ENCODE measurements at regions not wholly inside any gene's neighbourhood (a gene's known extent, or its start where the extent isn't known, plus 50 kb on each side); places are given as distances from the start of the nearest gene placed in this dataset.

DNA sequence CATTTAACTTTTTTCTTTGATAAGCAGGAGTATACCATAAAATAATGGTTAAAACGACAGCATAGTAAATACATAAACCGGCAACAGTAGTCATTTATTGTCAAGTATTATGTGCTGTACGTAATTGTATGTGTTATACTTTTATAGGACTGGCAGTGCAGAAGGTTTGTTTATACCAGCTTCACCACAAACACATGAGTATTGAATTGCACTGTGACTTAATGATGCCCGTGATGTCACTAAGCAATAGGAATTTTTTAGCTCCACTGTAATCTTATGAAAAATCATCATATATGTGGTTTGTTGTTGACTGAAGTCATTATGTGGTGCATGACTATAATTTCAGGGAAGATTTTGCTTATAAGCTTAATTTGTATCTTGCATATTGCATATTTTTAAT, 424.6 kb downstream of the PABPC4L start:
- H3K4me1 ChIP-seq (ENCODE audit: insufficient read depth, low read length): no peaks in the 10 kb centered on the region
- ATAC-seq (ENCODE audit: poor library complexity): no peak
- H3K27ac Mint-ChIP-seq: no peak overlapping the region
- peaks cover 10% of the 10 kb centered on the region for H3K9me3 Mint-ChIP-seq
- no peaks in the 10 kb centered on the region for H3K9me3 ChIP-seq (ENCODE audit: control insufficient read depth in 1 of 2, insufficient read depth in 1 of 2, low read length in 2 of 2)
- TF ChIP-seq, protein P1, sequence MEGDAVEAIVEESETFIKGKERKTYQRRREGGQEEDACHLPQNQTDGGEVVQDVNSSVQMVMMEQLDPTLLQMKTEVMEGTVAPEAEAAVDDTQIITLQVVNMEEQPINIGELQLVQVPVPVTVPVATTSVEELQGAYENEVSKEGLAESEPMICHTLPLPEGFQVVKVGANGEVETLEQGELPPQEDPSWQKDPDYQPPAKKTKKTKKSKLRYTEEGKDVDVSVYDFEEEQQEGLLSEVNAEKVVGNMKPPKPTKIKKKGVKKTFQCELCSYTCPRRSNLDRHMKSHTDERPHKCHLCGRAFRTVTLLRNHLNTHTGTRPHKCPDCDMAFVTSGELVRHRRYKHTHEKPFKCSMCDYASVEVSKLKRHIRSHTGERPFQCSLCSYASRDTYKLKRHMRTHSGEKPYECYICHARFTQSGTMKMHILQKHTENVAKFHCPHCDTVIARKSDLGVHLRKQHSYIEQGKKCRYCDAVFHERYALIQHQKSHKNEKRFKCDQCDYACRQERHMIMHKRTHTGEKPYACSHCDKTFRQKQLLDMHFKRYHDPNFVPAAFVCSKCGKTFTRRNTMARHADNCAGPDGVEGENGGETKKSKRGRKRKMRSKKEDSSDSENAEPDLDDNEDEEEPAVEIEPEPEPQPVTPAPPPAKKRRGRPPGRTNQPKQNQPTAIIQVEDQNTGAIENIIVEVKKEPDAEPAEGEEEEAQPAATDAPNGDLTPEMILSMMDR (IDR thresholded peaks at IDR 0.05): no peak
- H3K36me3 ChIP-seq (ENCODE audit: insufficient read depth, low read length): no peaks in the 10 kb centered on the region
- H3K36me3 Mint-ChIP-seq (ENCODE audit: low read depth): no peaks in the 10 kb centered on the region
- H3K4me3 ChIP-seq (ENCODE audit: low read length): no peak overlapping the region
- H3K27me3 ChIP-seq (ENCODE audit: control insufficient read depth in 1 of 2, insufficient read depth in 2 of 2, low read length in 2 of 2): no peaks in the 10 kb centered on the region
- no peak for DNase-seq
- no peak overlapping the region for H3K27ac ChIP-seq (ENCODE audit: low read depth in 1 of 2, low read length in 2 of 2)
- no peaks in the 10 kb centered on the region for H3K4me1 Mint-ChIP-seq (ENCODE audit: low read depth)
- ChIA-PET POLR2A (no interaction called here), CTCF (interaction anchor here (0.6 kb wide), 1 partner anchor 23 kb away, joined by 3 read pairs; no protein-coding TSS in a partner anchor)
- intact Hi-C loops (cut with DNase I, micrococcal nuclease): no loop called here
- H3K27me3 Mint-ChIP-seq: no peaks in the 10 kb centered on the region
- H3K4me3 Mint-ChIP-seq: no peak overlapping the region

DNA sequence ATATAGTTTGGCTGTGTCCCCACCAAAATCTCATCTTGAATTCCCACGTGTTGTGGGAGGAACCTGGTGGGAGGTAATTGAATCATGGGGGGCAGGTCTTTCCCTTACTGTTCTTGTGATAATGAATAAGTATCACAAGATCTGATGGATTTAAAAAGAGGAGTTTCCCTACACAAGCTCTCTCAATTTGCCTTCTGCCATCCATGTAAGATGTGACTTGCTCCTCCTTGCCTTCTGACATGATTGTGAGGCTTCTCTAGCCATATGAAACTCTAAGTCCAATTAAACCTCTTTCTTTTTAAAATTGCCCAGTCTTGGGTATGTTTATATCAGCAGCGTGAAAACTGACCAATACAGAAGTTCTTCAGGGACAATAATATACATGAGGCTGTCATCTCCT, 425.1 kb downstream of the PABPC4L start:
- intact Hi-C loops (cut with DNase I, micrococcal nuclease): no loop called here

DNA sequence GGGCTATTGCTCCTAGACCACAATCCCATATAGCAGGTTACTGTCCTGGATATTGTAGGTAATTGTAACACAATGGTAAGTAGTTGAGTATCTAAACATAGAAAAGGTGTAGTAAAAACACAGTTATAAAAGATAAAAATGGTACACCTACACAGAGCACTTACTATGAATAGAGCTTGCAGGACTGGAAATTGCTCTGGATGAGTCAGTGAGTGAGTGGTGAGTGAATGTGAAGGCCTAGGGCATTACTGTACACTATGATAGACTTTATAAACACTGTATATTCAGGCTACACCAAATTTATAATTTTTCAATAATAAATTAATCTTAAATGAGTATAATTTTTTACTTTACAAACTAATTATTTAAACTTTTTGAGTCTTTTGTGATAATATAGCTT, 425.7 kb downstream of the PABPC4L start:
- H3K4me3 Mint-ChIP-seq: no peak overlapping the region
- peaks cover 0 to 4% of the 10 kb centered on the region in 2 experiments for H3K9me3 ChIP-seq (ENCODE audit: control insufficient read depth in 1 of 2, insufficient read depth in 1 of 2, low read length in 2 of 2)
- ATAC-seq (ENCODE audit: poor library complexity) (no peak), DNase-seq (no peak)
- H3K36me3 Mint-ChIP-seq (ENCODE audit: low read depth): no peaks in the 10 kb centered on the region
- no peaks in the 10 kb centered on the region for H3K27me3 ChIP-seq (ENCODE audit: control insufficient read depth in 1 of 2, insufficient read depth in 2 of 2, low read length in 2 of 2)
- no peak overlapping the region for H3K4me3 ChIP-seq (ENCODE audit: low read length)
- ChIA-PET CTCF (no interaction called here), POLR2A (no interaction called here)
- no peaks in the 10 kb centered on the region for H3K4me1 ChIP-seq (ENCODE audit: insufficient read depth, low read length)
- TF ChIP-seq, protein P1 (IDR thresholded peaks at IDR 0.05): no peak
- no peak overlapping the region for H3K27ac ChIP-seq (ENCODE audit: low read depth in 1 of 2, low read length in 2 of 2)
- no peak overlapping the region for H3K27ac Mint-ChIP-seq
- intact Hi-C loops (cut with DNase I, micrococcal nuclease): no loop called here
- no peaks in the 10 kb centered on the region for H3K36me3 ChIP-seq (ENCODE audit: insufficient read depth, low read length)
- H3K27me3 Mint-ChIP-seq: no peaks in the 10 kb centered on the region
- no peaks in the 10 kb centered on the region for H3K4me1 Mint-ChIP-seq (ENCODE audit: low read depth)
- H3K9me3 Mint-ChIP-seq: peaks cover 10% of the 10 kb centered on the region

More for the DNA sequence above, 425.1 kb downstream of the PABPC4L start:
- no peak overlapping the region for H3K4me3 Mint-ChIP-seq
- Histone ChIP-seq H3K27me3 (ENCODE audit: control insufficient read depth in 1 of 2, insufficient read depth in 2 of 2, low read length in 2 of 2) (no peaks in the 10 kb centered on the region), H3K9me3 (ENCODE audit: control insufficient read depth in 1 of 2, insufficient read depth in 1 of 2, low read length in 2 of 2) (peaks cover 0 to 4% of the 10 kb centered on the region in 2 experiments), H3K27ac (ENCODE audit: low read depth in 1 of 2, low read length in 2 of 2) (no peak overlapping the region), H3K4me1 (ENCODE audit: insufficient read depth, low read length) (no peaks in the 10 kb centered on the region), H3K36me3 (ENCODE audit: insufficient read depth, low read length) (no peaks in the 10 kb centered on the region), H3K4me3 (ENCODE audit: low read length) (no peak overlapping the region)
- TF ChIP-seq, protein P1 (IDR thresholded peaks at IDR 0.05): no peak
- ChIA-PET CTCF (no interaction called here), POLR2A (no interaction called here)
- H3K4me1 Mint-ChIP-seq (ENCODE audit: low read depth): no peaks in the 10 kb centered on the region
- DNase-seq (no peak), ATAC-seq (ENCODE audit: poor library complexity) (no peak)
- no peaks in the 10 kb centered on the region for H3K36me3 Mint-ChIP-seq (ENCODE audit: low read depth)
- no peak overlapping the region for H3K27ac Mint-ChIP-seq
- no peaks in the 10 kb centered on the region for H3K27me3 Mint-ChIP-seq
- H3K9me3 Mint-ChIP-seq: peaks cover 10% of the 10 kb centered on the region
